HG02981 (cell line): ENCODE measurements at regions not wholly inside any gene's neighbourhood (a gene's known extent, or its start where the extent isn't known, plus 50 kb on each side); places are given as distances from the start of the nearest gene placed in this dataset.
A peak's percentile ranks its signal among the peaks of the same experiment; 100 is the strongest.
"Not testable (repeated sequence)": the region's sequence is repeated elsewhere in the genome, so short reads cannot be mapped to it uniquely, and the experiment has no call there.

ENCODE experiments used
- ATAC-seq: cut with Tn5 transposase; IDR thresholded peaks from one replicate; pipeline ENCODE4 v1.9.1; 2021; ENCODE audit warnings: mild to moderate bottlenecking, moderate library complexity; ENCODE audit not compliant: unreplicated experiment

- ATAC-seq, result no peak
Observed at GRCh38 chr11:13134066-13134465, 125.0 kb downstream of the RASSF10 start.

- ATAC-seq, result no peak
Observed at GRCh38 chr11:13134886-13135285, 125.8 kb downstream of the RASSF10 start.

GRCh38 chr11:13135385-13136271 is 126.5 kb downstream of the RASSF10 start:
- ATAC-seq, result no peak

GRCh38 chr11:13136272-13136596 is 127.1 kb downstream of the RASSF10 start:
- no peak for ATAC-seq

GRCh38 chr11:13137844-13138301 is 128.8 kb downstream of the RASSF10 start:
- no peak for ATAC-seq

GRCh38 chr11:13139085-13139484 is 130.0 kb downstream of the RASSF10 start:
- not testable (repeated sequence) for ATAC-seq

GRCh38 chr11:13140028-13140870 is 131.1 kb downstream of the RASSF10 start:
- peak; percentile 86 for ATAC-seq

- ATAC-seq, result no peak
Observed at GRCh38 chr11:13140873-13141655, 131.9 kb downstream of the RASSF10 start.

GRCh38 chr11:13141731-13142709 is 132.9 kb downstream of the RASSF10 start:
- no peak for ATAC-seq

GRCh38 chr11:13143486-13144297 is 133.9 kb upstream of the BMAL1 start:
- ATAC-seq, result no peak

- ATAC-seq, result no peak
Observed at GRCh38 chr11:13145461-13145860, 132.1 kb upstream of the BMAL1 start.

- ATAC-seq, result no peak
Observed at GRCh38 chr11:13149991-13150390, 127.6 kb upstream of the BMAL1 start.

- ATAC-seq, result no peak
Observed at GRCh38 chr11:13150487-13150886, 127.1 kb upstream of the BMAL1 start.

GRCh38 chr11:13152264-13152663 is 125.3 kb upstream of the BMAL1 start:
- ATAC-seq, result no peak

- no peak for ATAC-seq
Observed at GRCh38 chr11:13152736-13153541, 124.7 kb upstream of the BMAL1 start.

- not testable (repeated sequence) for ATAC-seq
Observed at GRCh38 chr11:13154374-13154773, 123.2 kb upstream of the BMAL1 start.

- ATAC-seq, result no peak
Observed at GRCh38 chr11:13160346-13160745, 117.2 kb upstream of the BMAL1 start.

- ATAC-seq, result no peak
Observed at GRCh38 chr11:13160806-13161205, 116.8 kb upstream of the BMAL1 start.
